PC-9 (cell line): ENCODE measurements at regions not wholly inside any gene's neighbourhood (a gene's known extent, or its start where the extent isn't known, plus 50 kb on each side); places are given as distances from the start of the nearest gene placed in this dataset.

Source experiments
- BruUV-seq: library from RNA; stranded (reverse); fragments of 400-500 nt; replicated peaks from 2 replicates; lab custom pipeline; 2021; lab: Mats Ljungman, UMichigan
- CTCF ChIA-PET: fragments of 300-600 bp; sonication (Branson Sonifier 250); formaldehyde crosslinking; loops from one replicate; lab custom pipeline; 2022; ENCODE audit warnings: antibody characterized with exemption; lab: Charles Lee
- POLR2A ChIA-PET: fragments of 300-600 bp; sonication (Branson Sonifier 250); formaldehyde crosslinking; loops from one replicate; lab custom pipeline; 2022; ENCODE audit warnings: antibody characterized with exemption; ENCODE audit not compliant: unreplicated experiment; lab: Charles Lee
- DNase-seq, 2 experiments: peaks; one replicate each; pipeline versions ENCODE4 v3.0.0 to v3.0.0-alpha.2; 2015 to 2022; ENCODE audit warnings: mixed read lengths in 1 of 2
- H2AFZ ChIP-seq: fragments of 200-600 bp; sonication (generic); 2 replicates; pipeline ENCODE4 v1.8.1; 2017; ENCODE audit warnings: antibody characterized with exemption
- H3F3A ChIP-seq: fragments of 200-600 bp; sonication (generic); 2 replicates; pipeline ENCODE4 v1.8.1; 2017; ENCODE audit warnings: antibody characterized with exemption, mild to moderate bottlenecking, low read depth; ENCODE audit not compliant: insufficient read depth
- H3K27ac ChIP-seq: fragments of 200-600 bp; sonication (generic); 2 replicates; pipeline ENCODE4 v1.6.1; 2016; ENCODE audit warnings: mixed run types
- H3K27me3 ChIP-seq: fragments of 200-600 bp; sonication (generic); 2 replicates; pipeline ENCODE4 v1.6.1; 2016; ENCODE audit warnings: low read depth, mixed run types; ENCODE audit not compliant: insufficient read depth
- H3K36me3 ChIP-seq: fragments of 200-600 bp; sonication (generic); 2 replicates; pipeline ENCODE4 v1.6.1; 2016; ENCODE audit warnings: low read depth, mixed run types
- H3K4me1 ChIP-seq: fragments of 200-600 bp; sonication (generic); replicated peaks from 2 replicates; pipeline ENCODE4 v1.6.1; 2016; ENCODE audit warnings: mixed run types; ENCODE audit not compliant: insufficient read depth
- H3K4me2 ChIP-seq: fragments of 200-600 bp; sonication (generic); 2 replicates; pipeline ENCODE4 v1.6.1; 2017; ENCODE audit warnings: mixed run types
- H3K4me3 ChIP-seq: fragments of 200-600 bp; sonication (generic); 2 replicates; pipeline ENCODE4 v1.6.1; 2016; ENCODE audit warnings: mixed run types
- H3K79me2 ChIP-seq: fragments of 200-600 bp; sonication (generic); 2 replicates; pipeline ENCODE4 v1.6.1; 2017; ENCODE audit warnings: low read depth, mixed run types
- H3K9me2 ChIP-seq: fragments of 200-600 bp; sonication (generic); 2 replicates; pipeline ENCODE4 v1.8.1; 2017; ENCODE audit warnings: mild to moderate bottlenecking; ENCODE audit not compliant: insufficient read depth
- H3K9me3 ChIP-seq: fragments of 200-600 bp; sonication (generic); 2 replicates; pipeline ENCODE4 v1.8.1; 2016; ENCODE audit warnings: low read depth; ENCODE audit not compliant: insufficient read depth
- H4K20me1 ChIP-seq: fragments of 200-600 bp; sonication (generic); 2 replicates; pipeline ENCODE4 v1.8.1; 2017; ENCODE audit not compliant: insufficient read depth
- CTCF ChIP-seq: fragments of 200-600 bp; sonication (generic); conservative IDR thresholded peaks from 2 replicates; pipeline ENCODE4 v1.6.1; 2017; ENCODE audit warnings: mixed run types, antibody characterized with exemption, mild to moderate bottlenecking, moderate library complexity
- EZH2 ChIP-seq: fragments of 200-600 bp; sonication (generic); IDR thresholded peaks from 2 replicates; pipeline ENCODE4 v1.8.0; 2017; ENCODE audit warnings: antibody characterized with exemption, low read depth
- intact Hi-C: fragments of 100-400 bp; cut with micrococcal nuclease; formaldehyde crosslinking; loops from one replicate; pipeline ENCODE4 v1.10.0; 2022; ENCODE audit not compliant: unreplicated experiment

- H3K79me2 ChIP-seq = no peaks in the 10 kb centered on the region
- H3K27me3 ChIP-seq = no peaks in the 10 kb centered on the region
- H3K4me1 ChIP-seq = no peaks in the 10 kb centered on the region; the same call in 1 of the 2 replicates
- no peaks in the 10 kb centered on the region for H3K36me3 ChIP-seq
- intact Hi-C loops = no loop called here
- no peak overlapping the region for H3K4me3 ChIP-seq
- TF ChIP-seq CTCF = no peak
- no peak for TF ChIP-seq EZH2
- no TSS peak for BruUV-seq
- POLR2A ChIA-PET = no interaction called here
- H3K27ac ChIP-seq = no peak overlapping the region
- no peaks in the 10 kb centered on the region for H3K9me2 ChIP-seq
- no peaks in the 10 kb centered on the region for H3K9me3 ChIP-seq
- no peak overlapping the region for H3K4me2 ChIP-seq
- no peaks in the 10 kb centered on the region for H4K20me1 ChIP-seq
- H2AFZ ChIP-seq = no peak overlapping the region
- no peak for DNase-seq
- CTCF ChIA-PET = no interaction called here
- no peaks in the 10 kb centered on the region for H3F3A ChIP-seq
Measured at GRCh38 chr21:29245863-29246262, 52.9 kb upstream of the BACH1 start.

GRCh38 chr21:29246614-29247013 lies 52.1 kb upstream of the BACH1 start:
- H2AFZ ChIP-seq = no peak overlapping the region
- H3K36me3 ChIP-seq = no peaks in the 10 kb centered on the region
- no peak for DNase-seq
- BruUV-seq = no TSS peak
- no peaks in the 10 kb centered on the region; the same call in 1 of the 2 replicates for H3K4me1 ChIP-seq
- ChIA-PET CTCF (no interaction called here), POLR2A (no interaction called here)
- intact Hi-C loops = no loop called here
- no peaks in the 10 kb centered on the region for H3F3A ChIP-seq
- no peaks in the 10 kb centered on the region for H3K9me2 ChIP-seq
- H3K9me3 ChIP-seq = no peaks in the 10 kb centered on the region; the same call in 1 of the 2 replicates
- H3K27me3 ChIP-seq = no peaks in the 10 kb centered on the region
- H3K4me2 ChIP-seq = no peak overlapping the region
- H3K79me2 ChIP-seq = no peaks in the 10 kb centered on the region
- TF ChIP-seq CTCF (no peak), EZH2 (no peak)
- H4K20me1 ChIP-seq = no peaks in the 10 kb centered on the region
- no peak overlapping the region for H3K4me3 ChIP-seq
- H3K27ac ChIP-seq = no peak overlapping the region

DNA sequence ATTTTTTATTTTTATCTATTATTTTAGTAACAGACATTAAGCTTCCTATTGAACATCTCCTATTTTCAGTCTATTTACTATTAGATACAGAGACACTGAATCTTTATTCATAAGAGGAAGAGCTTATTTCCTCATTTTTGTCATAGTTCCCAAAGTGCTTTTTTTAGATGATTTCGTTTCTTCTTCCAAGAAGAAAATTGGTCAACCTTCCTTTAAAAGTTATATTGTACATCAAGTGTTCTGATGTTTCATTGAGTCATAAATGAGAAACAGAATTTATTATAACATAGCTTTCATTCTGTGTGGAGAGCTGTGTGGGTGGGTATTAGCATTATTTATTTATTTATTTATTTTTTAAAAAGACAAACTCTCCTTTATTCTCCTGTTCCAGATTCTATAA lies 50.6 kb upstream of the BACH1 start:
- Histone ChIP-seq H2AFZ (no peak overlapping the region), H3K27me3 (no peaks in the 10 kb centered on the region), H3K9me2 (no peaks in the 10 kb centered on the region), H3K4me1 (no peaks in the 10 kb centered on the region; the same call in 1 of the 2 replicates), H3K36me3 (no peaks in the 10 kb centered on the region), H3K9me3 (no peaks in the 10 kb centered on the region; the same call in 1 of the 2 replicates), H4K20me1 (no peaks in the 10 kb centered on the region), H3F3A (no peaks in the 10 kb centered on the region), H3K4me2 (no peak overlapping the region), H3K79me2 (no peaks in the 10 kb centered on the region), H3K27ac (no peak overlapping the region), H3K4me3 (no peak overlapping the region)
- no TSS peak for BruUV-seq
- TF ChIP-seq EZH2 (no peak), CTCF (no peak)
- POLR2A ChIA-PET = no interaction called here
- CTCF ChIA-PET = no interaction called here
- no peak for DNase-seq
- intact Hi-C loops = no loop called here
